ENCODE measurements at regions not wholly inside any gene's neighbourhood (a gene's known extent, or its start where the extent isn't known, plus 50 kb on each side); places are given as distances from the start of the nearest gene placed in this dataset.

GRCh38 chr7:145862212-145862611, 254.4 kb upstream of the CNTNAP2 start:
- TF ChIP-seq EZH2phosphoT487 (IDR thresholded peaks at IDR 0.05; ENCODE audit: low read depth), result no peak
- TF ChIP-seq CTCF (IDR thresholded peaks at IDR 0.05; ENCODE audit: low read depth, low read length), result no peak
